Stimulated activated CD8-positive, alpha-beta memory T cell treated with anti-CD3 and anti-CD28 coated beads, Interleukin-4, amount 100 ng/mL, for 1 hour (primary cell): ENCODE measurements at regions not wholly inside any gene's neighbourhood (a gene's known extent, or its start where the extent isn't known, plus 50 kb on each side); places are given as distances from the start of the nearest gene placed in this dataset.
"Not testable (repeated sequence)": the region's sequence is repeated elsewhere in the genome, so short reads cannot be mapped to it uniquely, and the experiment has no call there.

Experiments used
- DNase-seq, 2 donors: peaks; one replicate each; pipeline ENCODE4 v3.0.0-alpha.2; 2020; ENCODE audit warnings: low read depth in 2 of 2, low spot score in 1 of 2

GRCh38 chr14:37784827-37785223 is 189.4 kb downstream of the TTC6 start:
- DNase-seq: not testable (repeated sequence)

- DNase-seq: not testable (repeated sequence)
Measured at GRCh38 chr14:37785298-37785697, 189.9 kb downstream of the TTC6 start.

- DNase-seq: not testable (repeated sequence)
Measured at GRCh38 chr14:37786114-37786625, 190.7 kb downstream of the TTC6 start.

- DNase-seq: no peak
Measured at GRCh38 chr14:37787879-37788494, 192.6 kb downstream of the TTC6 start.

GRCh38 chr14:37791384-37792036 is 196.1 kb downstream of the TTC6 start:
- DNase-seq: no peak

GRCh38 chr14:37792124-37792523 is 196.7 kb downstream of the TTC6 start:
- DNase-seq: no peak

GRCh38 chr14:37796703-37797416 is 201.4 kb downstream of the TTC6 start:
- DNase-seq: no peak

- DNase-seq: no peak
Measured at GRCh38 chr14:37797675-37798074, 202.2 kb downstream of the TTC6 start.

GRCh38 chr14:37807722-37808121 is 212.3 kb downstream of the TTC6 start:
- no peak for DNase-seq

GRCh38 chr14:37810094-37810801 is 214.8 kb downstream of the TTC6 start:
- no peak for DNase-seq

GRCh38 chr14:37813732-37814131 is 218.3 kb downstream of the TTC6 start:
- no peak for DNase-seq

- no peak for DNase-seq
Measured at GRCh38 chr14:37816135-37816534, 220.7 kb downstream of the TTC6 start.

GRCh38 chr14:37816743-37817295 is 221.4 kb downstream of the TTC6 start:
- no peak for DNase-seq

- DNase-seq: no peak
Measured at GRCh38 chr14:37819155-37820015, 224.0 kb downstream of the TTC6 start.

GRCh38 chr14:37820810-37821209 is 225.4 kb downstream of the TTC6 start:
- DNase-seq: not testable (repeated sequence)

GRCh38 chr14:37824939-37825712 is 229.7 kb downstream of the TTC6 start:
- no peak for DNase-seq

GRCh38 chr14:37826869-37827268 is 231.4 kb downstream of the TTC6 start:
- no peak for DNase-seq

GRCh38 chr14:37830271-37830670 is 234.8 kb downstream of the TTC6 start:
- DNase-seq: no peak

GRCh38 chr14:37834275-37834674 is 238.8 kb downstream of the TTC6 start:
- DNase-seq: no peak
